Choroid plexus epithelial cell (primary cell): ENCODE measurements at regions not wholly inside any gene's neighbourhood (a gene's known extent, or its start where the extent isn't known, plus 50 kb on each side); places are given as distances from the start of the nearest gene placed in this dataset.

Experiments used
- DNase-seq: peaks from one replicate; pipeline ENCODE4 v3.0.0-alpha.2; 2010; ENCODE audit warnings: low read depth
- H3K4me3 ChIP-seq: 2 replicates; pipeline ENCODE4 v1.5.1; 2011; ENCODE audit warnings: low read depth, mild to moderate bottlenecking, control low read depth, low read length, moderate library complexity
- TF ChIP-seq, protein P1 (sequence below): conservative IDR thresholded peaks from 2 replicates; pipeline ENCODE4 v1.5.1; 2011; ENCODE audit warnings: low read depth, mild to moderate bottlenecking, control low read depth, inconsistent platforms, low read length, moderate library complexity

DNA sequence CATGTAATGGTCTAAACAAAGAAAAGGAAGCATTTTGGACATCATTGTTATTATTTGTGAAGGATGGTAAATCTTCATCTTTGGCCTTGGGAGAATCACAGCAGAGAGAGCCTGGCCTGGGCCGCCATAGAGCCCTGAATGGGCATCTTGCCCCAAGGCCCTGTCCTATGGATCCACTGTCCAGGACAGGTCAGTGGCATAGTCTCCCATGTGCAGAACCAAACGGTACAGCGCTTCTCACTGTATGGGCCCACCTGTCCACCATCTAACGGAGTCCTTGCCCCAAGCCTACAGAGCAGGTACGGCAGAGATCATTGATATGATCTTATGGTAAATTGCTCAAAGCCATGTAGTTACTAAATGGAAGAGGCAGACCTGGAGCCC is 185.7 kb downstream of the FOXD2 start:
- no peak for DNase-seq
- TF ChIP-seq, protein P1, sequence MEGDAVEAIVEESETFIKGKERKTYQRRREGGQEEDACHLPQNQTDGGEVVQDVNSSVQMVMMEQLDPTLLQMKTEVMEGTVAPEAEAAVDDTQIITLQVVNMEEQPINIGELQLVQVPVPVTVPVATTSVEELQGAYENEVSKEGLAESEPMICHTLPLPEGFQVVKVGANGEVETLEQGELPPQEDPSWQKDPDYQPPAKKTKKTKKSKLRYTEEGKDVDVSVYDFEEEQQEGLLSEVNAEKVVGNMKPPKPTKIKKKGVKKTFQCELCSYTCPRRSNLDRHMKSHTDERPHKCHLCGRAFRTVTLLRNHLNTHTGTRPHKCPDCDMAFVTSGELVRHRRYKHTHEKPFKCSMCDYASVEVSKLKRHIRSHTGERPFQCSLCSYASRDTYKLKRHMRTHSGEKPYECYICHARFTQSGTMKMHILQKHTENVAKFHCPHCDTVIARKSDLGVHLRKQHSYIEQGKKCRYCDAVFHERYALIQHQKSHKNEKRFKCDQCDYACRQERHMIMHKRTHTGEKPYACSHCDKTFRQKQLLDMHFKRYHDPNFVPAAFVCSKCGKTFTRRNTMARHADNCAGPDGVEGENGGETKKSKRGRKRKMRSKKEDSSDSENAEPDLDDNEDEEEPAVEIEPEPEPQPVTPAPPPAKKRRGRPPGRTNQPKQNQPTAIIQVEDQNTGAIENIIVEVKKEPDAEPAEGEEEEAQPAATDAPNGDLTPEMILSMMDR: no peak
- no peak overlapping the region for H3K4me3 ChIP-seq

DNA sequence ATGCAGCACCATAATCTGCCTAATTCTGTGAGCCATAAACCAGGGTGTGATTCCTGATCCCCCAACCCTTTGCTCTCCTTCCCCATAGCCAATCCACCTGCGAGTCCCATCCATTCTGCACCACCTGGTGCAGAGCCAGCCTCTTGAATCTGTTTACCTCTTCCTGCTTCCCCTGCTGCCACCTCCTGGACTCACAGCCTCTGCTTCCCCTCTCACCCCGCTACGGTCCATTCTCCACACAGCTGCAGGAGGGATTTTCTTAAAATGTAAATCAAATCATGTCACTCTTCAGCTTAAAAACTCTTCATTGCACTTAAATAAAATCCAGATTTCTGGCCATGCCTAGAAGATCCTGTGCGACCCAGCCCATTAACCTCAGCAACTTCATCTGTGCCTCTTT is 186.7 kb downstream of the FOXD2 start:
- TF ChIP-seq, protein P1: no peak
- H3K4me3 ChIP-seq: no peak overlapping the region
- no peak for DNase-seq

DNA sequence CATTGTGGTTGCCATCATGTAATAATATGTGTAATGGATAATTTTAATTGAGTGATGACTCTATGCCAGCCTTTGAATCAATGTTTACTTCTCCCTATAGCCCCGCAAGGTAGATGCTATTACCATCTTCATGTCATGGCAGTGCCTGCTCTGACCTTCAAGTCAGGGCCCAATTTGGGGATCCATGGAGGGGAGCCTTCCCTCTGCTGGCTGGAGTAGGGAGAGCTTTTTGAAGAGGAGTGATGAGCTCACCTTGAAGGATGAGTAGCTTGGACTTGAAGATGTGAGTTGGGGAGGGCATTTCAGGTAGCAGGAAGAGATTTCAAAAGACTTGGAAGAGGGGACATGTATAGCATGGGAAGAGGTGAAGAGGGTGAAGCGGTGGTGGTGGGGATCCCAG is 189.2 kb downstream of the FOXD2 start:
- TF ChIP-seq, protein P1: peak; percentile 20
- no peak overlapping the region for H3K4me3 ChIP-seq

DNA sequence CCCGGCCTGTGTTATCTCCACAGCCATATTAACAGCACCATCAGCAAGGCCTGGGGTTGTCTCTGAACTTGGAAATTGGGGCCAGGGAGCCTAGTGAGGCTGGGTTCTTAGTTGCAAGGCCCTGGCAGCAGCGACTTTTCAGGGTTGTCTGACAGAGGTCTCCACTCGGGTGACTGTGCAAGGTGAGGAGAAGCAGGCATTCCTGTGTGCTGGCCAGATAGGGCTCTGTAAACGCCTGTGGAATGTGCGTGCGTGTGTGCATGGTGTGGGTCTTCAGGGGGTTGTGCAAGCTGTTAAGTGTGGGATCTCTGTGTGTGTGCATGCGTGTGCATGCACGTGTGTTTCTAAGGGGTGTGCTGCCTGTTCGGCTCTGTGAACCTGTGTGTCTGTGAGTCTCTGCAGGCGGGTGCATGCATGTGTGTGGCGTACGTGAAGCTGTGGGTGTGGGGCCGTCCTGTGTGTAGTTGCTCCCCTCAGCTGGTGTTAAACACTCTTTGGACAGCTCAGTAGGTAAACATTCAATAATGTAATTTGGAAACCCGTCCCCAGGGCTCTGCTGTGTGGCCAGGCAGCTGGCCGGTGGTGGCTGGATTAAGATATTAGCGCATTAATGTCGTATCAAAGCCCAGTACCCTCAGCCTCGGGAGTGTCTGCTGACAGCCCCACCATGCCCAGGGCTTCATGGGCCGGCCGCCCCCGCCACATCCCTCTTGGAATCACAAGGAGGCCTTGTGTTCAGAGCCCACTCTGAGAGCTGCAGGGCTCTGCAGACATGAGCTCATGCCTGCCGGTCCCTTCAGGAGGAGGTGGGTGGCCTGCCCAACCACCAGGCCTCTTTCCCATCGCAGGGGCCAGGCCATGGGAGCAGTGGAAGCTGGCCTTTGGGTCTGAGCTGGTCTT is 189.9 kb downstream of the FOXD2 start:
- TF ChIP-seq, protein P1: no peak
- H3K4me3 ChIP-seq: no peak overlapping the region
- peak; percentile 26 for DNase-seq

More for the DNA sequence above, 189.2 kb downstream of the FOXD2 start:
- DNase-seq: no peak

DNA sequence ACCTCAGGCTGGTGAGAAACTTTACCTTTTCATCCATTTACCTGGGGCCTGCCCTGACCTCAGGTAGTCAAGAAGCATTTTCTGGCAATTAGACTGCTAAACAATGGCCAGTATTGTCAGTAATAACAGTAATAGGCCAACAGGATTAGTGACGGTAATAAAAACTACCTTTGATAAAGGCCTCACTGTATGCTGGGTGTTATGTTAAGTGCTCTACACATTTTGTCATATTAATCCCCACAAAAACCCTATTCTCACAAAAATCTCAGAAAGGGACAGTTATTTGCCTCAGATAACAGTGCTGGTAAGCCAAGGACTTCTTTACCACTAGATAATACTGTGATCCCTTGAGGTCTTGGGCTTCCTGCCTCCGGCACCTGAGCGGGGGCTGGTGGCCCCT is 191.4 kb downstream of the FOXD2 start:
- no peak overlapping the region for H3K4me3 ChIP-seq
- TF ChIP-seq, protein P1: no peak
- DNase-seq: no peak

DNA sequence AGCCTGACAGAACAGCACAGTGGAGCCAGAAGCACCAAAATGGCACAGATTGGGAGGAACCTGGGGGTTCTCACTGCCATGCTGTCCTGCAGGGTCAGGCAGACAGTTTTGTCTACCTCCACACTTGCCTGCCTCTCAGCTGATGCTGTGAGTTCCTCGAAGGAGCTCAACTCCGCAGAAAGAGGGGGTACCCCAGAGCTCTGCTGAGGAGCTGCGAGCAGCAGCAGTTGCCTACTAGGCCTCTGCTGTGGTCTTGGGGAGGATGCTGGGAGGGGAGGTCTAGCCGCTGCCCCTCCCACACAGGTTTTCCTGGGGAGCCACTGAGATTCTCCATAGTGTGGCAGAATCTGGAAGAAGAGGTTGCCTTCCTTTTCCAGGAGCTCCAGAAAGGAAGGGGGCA is 192.5 kb downstream of the FOXD2 start:
- no peak overlapping the region for H3K4me3 ChIP-seq
- DNase-seq: no peak
- TF ChIP-seq, protein P1: no peak
